Cardiac muscle cell (in vitro differentiated cells and primary cell): ENCODE measurements at regions not wholly inside any gene's neighbourhood (a gene's known extent, or its start where the extent isn't known, plus 50 kb on each side); places are given as distances from the start of the nearest gene placed in this dataset.

Source experiments
- DNase-seq, 2 donors: peaks; one replicate each; pipeline versions ENCODE4 v3.0.0 to v3.0.0-alpha.2; 2010 to 2017; ENCODE audit warnings: low read depth in 1 of 2, low spot score in 1 of 2
- H3K27ac ChIP-seq: fragments of 200-600 bp; sonication (generic); 2 replicates; pipeline ENCODE4 v1.5.1; 2016
- H3K27me3 ChIP-seq: fragments of 200-600 bp; sonication (generic); 2 replicates; pipeline ENCODE4 v1.6.0; 2016; ENCODE audit warnings: control low read depth
- H3K36me3 ChIP-seq: fragments of 200-600 bp; sonication (generic); 2 replicates; pipeline ENCODE4 v1.5.1; 2016; ENCODE audit warnings: control low read depth
- H3K4me1 ChIP-seq: fragments of 200-600 bp; sonication (generic); 2 replicates; pipeline ENCODE4 v1.8.1; 2017; ENCODE audit warnings: low read depth, mild to moderate bottlenecking, mixed run types
- H3K4me3 ChIP-seq: fragments of 200-600 bp; sonication (generic); 2 replicates; pipeline ENCODE4 v1.5.1; 2016; ENCODE audit warnings: mild to moderate bottlenecking
- H3K9me3 ChIP-seq: fragments of 200-600 bp; sonication (generic); 2 replicates; pipeline ENCODE4 v1.5.1; 2017; ENCODE audit warnings: low read depth, mild to moderate bottlenecking, control low read depth
- CTCF ChIP-seq: IDR thresholded peaks from 2 replicates; pipeline ENCODE4 v1.5.1; 2012; ENCODE audit warnings: low read depth, mild to moderate bottlenecking, low read length

GRCh38 chr3:56864090-56864489 is 62.3 kb upstream of the ARHGEF3 start:
- no peak for DNase-seq
- TF ChIP-seq CTCF: no peak
- no peak overlapping the region for H3K27ac ChIP-seq

GRCh38 chr3:56862352-56863062 is 60.8 kb upstream of the ARHGEF3 start:
- TF ChIP-seq CTCF: no peak
- peak in 1 of 2 donors; percentile 89 for DNase-seq
- H3K9me3 ChIP-seq: no peaks in the 10 kb centered on the region
- no peak overlapping the region for H3K4me3 ChIP-seq
- H3K4me1 ChIP-seq: peaks cover 9% of the 10 kb centered on the region
- H3K27ac ChIP-seq: no peak overlapping the region
- no peaks in the 10 kb centered on the region for H3K36me3 ChIP-seq
- no peaks in the 10 kb centered on the region for H3K27me3 ChIP-seq

More at GRCh38 chr3:56864090-56864489, 62.3 kb upstream of the ARHGEF3 start:
- Histone ChIP-seq H3K27me3 (no peaks in the 10 kb centered on the region), H3K4me1 (peaks cover 9% of the 10 kb centered on the region), H3K9me3 (no peaks in the 10 kb centered on the region), H3K4me3 (no peak overlapping the region), H3K36me3 (no peaks in the 10 kb centered on the region)

GRCh38 chr3:56861511-56861910 is 59.8 kb upstream of the ARHGEF3 start:
- no peaks in the 10 kb centered on the region for H3K36me3 ChIP-seq
- DNase-seq: no peak
- H3K27me3 ChIP-seq: no peaks in the 10 kb centered on the region
- H3K9me3 ChIP-seq: no peaks in the 10 kb centered on the region
- H3K4me1 ChIP-seq: peaks cover 9% of the 10 kb centered on the region
- TF ChIP-seq CTCF: no peak
- H3K4me3 ChIP-seq: no peak overlapping the region
- no peak overlapping the region for H3K27ac ChIP-seq

GRCh38 chr3:56860939-56861338 is 59.2 kb upstream of the ARHGEF3 start:
- H3K36me3 ChIP-seq: no peaks in the 10 kb centered on the region
- peak in 1 of 2 donors; percentile 9 for DNase-seq
- peaks cover 9% of the 10 kb centered on the region for H3K4me1 ChIP-seq
- H3K27me3 ChIP-seq: no peaks in the 10 kb centered on the region
- no peak for TF ChIP-seq CTCF
- H3K27ac ChIP-seq: no peak overlapping the region
- no peaks in the 10 kb centered on the region for H3K9me3 ChIP-seq
- no peak overlapping the region for H3K4me3 ChIP-seq

GRCh38 chr3:56860351-56860750 is 58.6 kb upstream of the ARHGEF3 start:
- H3K4me1 ChIP-seq: peaks cover 9% of the 10 kb centered on the region
- no peaks in the 10 kb centered on the region for H3K9me3 ChIP-seq
- H3K27ac ChIP-seq: no peak overlapping the region
- no peak overlapping the region for H3K4me3 ChIP-seq
- no peak for TF ChIP-seq CTCF
- H3K27me3 ChIP-seq: no peaks in the 10 kb centered on the region
- H3K36me3 ChIP-seq: no peaks in the 10 kb centered on the region
- no peak for DNase-seq
